Caco-2 (cell line): ENCODE measurements at regions not wholly inside any gene's neighbourhood (a gene's known extent, or its start where the extent isn't known, plus 50 kb on each side); places are given as distances from the start of the nearest gene placed in this dataset.

Source experiments
- BruUV-seq: library from RNA; stranded (reverse); fragments of 400-500 nt; replicated peaks from 2 replicates; lab custom pipeline; 2021; lab: Mats Ljungman, UMichigan
- CTCF ChIA-PET: fragments of 300-600 bp; sonication (Branson Sonifier 250); formaldehyde crosslinking; loops from one replicate; lab custom pipeline; 2022; ENCODE audit warnings: antibody characterized with exemption; lab: Charles Lee
- POLR2A ChIA-PET: fragments of 300-600 bp; sonication (Branson Sonifier 250); formaldehyde crosslinking; loops from one replicate; lab custom pipeline; 2022; ENCODE audit warnings: antibody characterized with exemption; lab: Charles Lee
- DNase-seq, 2 experiments: peaks; one replicate each; pipeline versions ENCODE4 v3.0.0 to v3.0.0-alpha.2; 2020 to 2022
- H3K27me3 ChIP-seq: replicated peaks from 2 replicates; pipeline ENCODE4 v1.6.0; 2011; ENCODE audit warnings: low read length; ENCODE audit not compliant: control insufficient read depth, insufficient read depth
- H3K36me3 ChIP-seq: 2 replicates; pipeline ENCODE4 v1.5.1; 2011; ENCODE audit warnings: low read length; ENCODE audit not compliant: control insufficient read depth, insufficient read depth
- H3K4me1 ChIP-seq: fragments of 250-450 bp; sonication (Bioruptor Pico); 2 replicates; pipeline ENCODE4 v1.5.1; 2020; ENCODE audit warnings: mild to moderate bottlenecking
- H3K4me3 ChIP-seq: 2 replicates; pipeline ENCODE4 v1.5.1; 2011; ENCODE audit warnings: low read depth, mild to moderate bottlenecking, control low read depth, low read length
- H3K9me3 ChIP-seq: fragments of 250-450 bp; sonication (Bioruptor Pico); 2 replicates; pipeline ENCODE4 v1.5.1; 2020; ENCODE audit warnings: mild to moderate bottlenecking, moderate library complexity
- H3K27ac Mint-ChIP-seq: one replicate; pipeline ENCODE4 v1.8.0; 2022; ENCODE audit warnings: mixed read lengths; ENCODE audit not compliant: unreplicated experiment
- H3K27me3 Mint-ChIP-seq: one replicate; pipeline ENCODE4 v1.8.0; 2022; ENCODE audit warnings: mixed read lengths; ENCODE audit not compliant: insufficient read depth, unreplicated experiment
- H3K36me3 Mint-ChIP-seq: one replicate; pipeline ENCODE4 v1.8.0; 2022; ENCODE audit warnings: mild to moderate bottlenecking, mixed read lengths; ENCODE audit not compliant: insufficient read depth, unreplicated experiment
- H3K4me1 Mint-ChIP-seq: one replicate; pipeline ENCODE4 v1.8.0; 2022; ENCODE audit warnings: low read depth, mixed read lengths; ENCODE audit not compliant: unreplicated experiment
- H3K4me3 Mint-ChIP-seq: one replicate; pipeline ENCODE4 v1.8.0; 2022; ENCODE audit warnings: mild to moderate bottlenecking, moderate library complexity, mixed read lengths; ENCODE audit not compliant: unreplicated experiment
- H3K9me3 Mint-ChIP-seq: one replicate; pipeline ENCODE4 v1.8.0; 2022; ENCODE audit warnings: mixed read lengths; ENCODE audit not compliant: unreplicated experiment
- CTCF ChIP-seq, 2 experiments: fragments of 200-600 bp in 1 of 2; IDR thresholded peaks; 1 replicate in 1 of 2; 2 replicates in 1 of 2; pipeline versions ENCODE4 v1.5.1 to v1.8.0; 2011 to 2022; ENCODE audit warnings: antibody characterized with exemption in 1 of 2, control low read depth in 1 of 2, inconsistent platforms in 1 of 2, low read depth in 1 of 2, low read length in 1 of 2, mild to moderate bottlenecking in 1 of 2, moderate library complexity in 1 of 2; ENCODE audit not compliant: insufficient read depth in 1 of 2, severe bottlenecking in 1 of 2, unreplicated experiment in 1 of 2
- intact Hi-C: fragments of 100-400 bp; cut with micrococcal nuclease; formaldehyde crosslinking; loops from one replicate; pipeline ENCODE4 v1.10.0; 2022; ENCODE audit not compliant: unreplicated experiment

- Histone ChIP-seq H3K27me3 (no peaks in the 10 kb centered on the region), H3K9me3 (no peaks in the 10 kb centered on the region), H3K4me3 (no peak overlapping the region), H3K36me3 (no peaks in the 10 kb centered on the region), H3K4me1 (no peaks in the 10 kb centered on the region)
- BruUV-seq = no TSS peak
- ChIA-PET CTCF (no interaction called here), POLR2A (no interaction called here)
- peaks cover 12% of the 10 kb centered on the region for H3K27me3 Mint-ChIP-seq
- no peak overlapping the region for H3K27ac Mint-ChIP-seq
- no peak for DNase-seq
- H3K36me3 Mint-ChIP-seq = no peaks in the 10 kb centered on the region
- H3K9me3 Mint-ChIP-seq = no peaks in the 10 kb centered on the region
- H3K4me1 Mint-ChIP-seq = no peaks in the 10 kb centered on the region
- intact Hi-C loops = no loop called here
- no peak overlapping the region for H3K4me3 Mint-ChIP-seq
- no peak for TF ChIP-seq CTCF (IDR thresholded peaks at IDR 0.05; ENCODE audit: insufficient read depth in 1 of 2, low read depth in 1 of 2, low read length in 1 of 2, severe bottlenecking in 1 of 2, unreplicated experiment in 1 of 2)
These were observed 423.5 kb upstream of the IGFBP3 start for GRCh38 chr7:46344533-46344932.

- no peaks in the 10 kb centered on the region for H3K4me1 ChIP-seq
- Mint-ChIP-seq H3K9me3 (no peaks in the 10 kb centered on the region), H3K27ac (no peak overlapping the region), H3K4me3 (no peak overlapping the region), H3K36me3 (no peaks in the 10 kb centered on the region), H3K4me1 (no peaks in the 10 kb centered on the region), H3K27me3 (peaks cover 15% of the 10 kb centered on the region)
- H3K36me3 ChIP-seq = no peaks in the 10 kb centered on the region
- no peak for DNase-seq
- no TSS peak for BruUV-seq
- no peak overlapping the region for H3K4me3 ChIP-seq
- no peaks in the 10 kb centered on the region for H3K9me3 ChIP-seq
- POLR2A ChIA-PET = no interaction called here
- H3K27me3 ChIP-seq = no peaks in the 10 kb centered on the region
- intact Hi-C loops = no loop called here
- CTCF ChIA-PET = no interaction called here
- TF ChIP-seq CTCF (IDR thresholded peaks at IDR 0.05; ENCODE audit: insufficient read depth in 1 of 2, low read depth in 1 of 2, low read length in 1 of 2, severe bottlenecking in 1 of 2, unreplicated experiment in 1 of 2) = no peak
These were observed 422.7 kb upstream of the IGFBP3 start for GRCh38 chr7:46343802-46344201.

- ChIA-PET CTCF (no interaction called here), POLR2A (no interaction called here)
- Histone ChIP-seq H3K9me3 (no peaks in the 10 kb centered on the region), H3K36me3 (no peaks in the 10 kb centered on the region), H3K4me1 (0 out of 2 replicates have a peak, but pooled peaks cover 3% of the 10 kb centered on the region), H3K4me3 (no peak overlapping the region), H3K27me3 (no peaks in the 10 kb centered on the region)
- no peaks in the 10 kb centered on the region for H3K4me1 Mint-ChIP-seq
- BruUV-seq = no TSS peak
- H3K9me3 Mint-ChIP-seq = no peaks in the 10 kb centered on the region
- no peaks in the 10 kb centered on the region for H3K27me3 Mint-ChIP-seq
- H3K27ac Mint-ChIP-seq = no peak overlapping the region
- intact Hi-C loops = no loop called here
- H3K36me3 Mint-ChIP-seq = no peaks in the 10 kb centered on the region
- no peak for TF ChIP-seq CTCF (IDR thresholded peaks at IDR 0.05; ENCODE audit: insufficient read depth in 1 of 2, low read depth in 1 of 2, low read length in 1 of 2, severe bottlenecking in 1 of 2, unreplicated experiment in 1 of 2)
- DNase-seq = no peak
- H3K4me3 Mint-ChIP-seq = no peak overlapping the region
These were observed 401.9 kb upstream of the IGFBP3 start for GRCh38 chr7:46322937-46323336.
